GM23338 (cell line): ENCODE measurements at regions not wholly inside any gene's neighbourhood (a gene's known extent, or its start where the extent isn't known, plus 50 kb on each side); places are given as distances from the start of the nearest gene placed in this dataset.

ENCODE experiments used
- CTCF ChIP-seq, 2 experiments: fragments of 200-600 bp in 1 of 2; sonication (generic) in 1 of 2; conservative IDR thresholded peaks; 2 replicates each; pipeline versions ENCODE4 v1.5.1 to v1.6.1; 2016 to 2017; ENCODE audit warnings: antibody characterized with exemption in 2 of 2, low read depth in 2 of 2, mild to moderate bottlenecking in 2 of 2, moderate library complexity in 1 of 2
- EZH2 ChIP-seq: fragments of 200-600 bp; sonication (generic); IDR thresholded peaks from one replicate; pipeline ENCODE4 v1.8.0; 2017; ENCODE audit warnings: antibody characterized with exemption, mild to moderate bottlenecking, low read depth; ENCODE audit not compliant: unreplicated experiment
- EZH2phosphoT487 ChIP-seq: fragments of 200-600 bp; sonication (generic); IDR thresholded peaks from one replicate; pipeline ENCODE4 v1.8.1; 2018; ENCODE audit warnings: antibody characterized with exemption; ENCODE audit not compliant: unreplicated experiment
- JUNB ChIP-seq: IDR thresholded peaks from one replicate; pipeline ENCODE4 v1.6.1; 2016; ENCODE audit warnings: antibody characterized with exemption; ENCODE audit not compliant: unreplicated experiment
- NANOG ChIP-seq: IDR thresholded peaks from 2 replicates; pipeline ENCODE4 v1.6.1; 2016; ENCODE audit warnings: antibody characterized with exemption, borderline replicate concordance
- POLR2AphosphoS5 ChIP-seq: IDR thresholded peaks from 2 replicates; pipeline ENCODE4 v1.6.1; 2016; ENCODE audit warnings: antibody characterized with exemption, low read depth
- ZNF114 ChIP-seq: fragments of 250-450 bp; sonication (Bioruptor Pico); IDR thresholded peaks from 2 replicates; pipeline ENCODE4 v1.5.0; 2020; ENCODE audit warnings: mild to moderate bottlenecking, moderate library complexity
- ZNF331 ChIP-seq: fragments of 250-450 bp; sonication (Bioruptor Pico); IDR thresholded peaks from 2 replicates; pipeline ENCODE4 v1.5.0; 2020; ENCODE audit warnings: low read depth, mild to moderate bottlenecking, moderate library complexity
- TF ChIP-seq, protein P1 (sequence below): IDR thresholded peaks from one replicate; pipeline ENCODE4 v1.6.1; 2018; ENCODE audit warnings: antibody characterized with exemption; ENCODE audit not compliant: unreplicated experiment

GRCh38 chr1:213678348-213678747 lies 309.4 kb upstream of the PROX1 start:
- TF ChIP-seq CTCF (conservative IDR thresholded peaks at IDR 0.05; ENCODE audit: low read depth in 2 of 2): no peak
- no peak for TF ChIP-seq NANOG
- TF ChIP-seq, protein P1, sequence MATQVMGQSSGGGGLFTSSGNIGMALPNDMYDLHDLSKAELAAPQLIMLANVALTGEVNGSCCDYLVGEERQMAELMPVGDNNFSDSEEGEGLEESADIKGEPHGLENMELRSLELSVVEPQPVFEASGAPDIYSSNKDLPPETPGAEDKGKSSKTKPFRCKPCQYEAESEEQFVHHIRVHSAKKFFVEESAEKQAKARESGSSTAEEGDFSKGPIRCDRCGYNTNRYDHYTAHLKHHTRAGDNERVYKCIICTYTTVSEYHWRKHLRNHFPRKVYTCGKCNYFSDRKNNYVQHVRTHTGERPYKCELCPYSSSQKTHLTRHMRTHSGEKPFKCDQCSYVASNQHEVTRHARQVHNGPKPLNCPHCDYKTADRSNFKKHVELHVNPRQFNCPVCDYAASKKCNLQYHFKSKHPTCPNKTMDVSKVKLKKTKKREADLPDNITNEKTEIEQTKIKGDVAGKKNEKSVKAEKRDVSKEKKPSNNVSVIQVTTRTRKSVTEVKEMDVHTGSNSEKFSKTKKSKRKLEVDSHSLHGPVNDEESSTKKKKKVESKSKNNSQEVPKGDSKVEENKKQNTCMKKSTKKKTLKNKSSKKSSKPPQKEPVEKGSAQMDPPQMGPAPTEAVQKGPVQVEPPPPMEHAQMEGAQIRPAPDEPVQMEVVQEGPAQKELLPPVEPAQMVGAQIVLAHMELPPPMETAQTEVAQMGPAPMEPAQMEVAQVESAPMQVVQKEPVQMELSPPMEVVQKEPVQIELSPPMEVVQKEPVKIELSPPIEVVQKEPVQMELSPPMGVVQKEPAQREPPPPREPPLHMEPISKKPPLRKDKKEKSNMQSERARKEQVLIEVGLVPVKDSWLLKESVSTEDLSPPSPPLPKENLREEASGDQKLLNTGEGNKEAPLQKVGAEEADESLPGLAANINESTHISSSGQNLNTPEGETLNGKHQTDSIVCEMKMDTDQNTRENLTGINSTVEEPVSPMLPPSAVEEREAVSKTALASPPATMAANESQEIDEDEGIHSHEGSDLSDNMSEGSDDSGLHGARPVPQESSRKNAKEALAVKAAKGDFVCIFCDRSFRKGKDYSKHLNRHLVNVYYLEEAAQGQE: no peak
- no peak for TF ChIP-seq EZH2
- TF ChIP-seq POLR2AphosphoS5: no peak
- TF ChIP-seq ZNF331 (CRISPR knock-in tag): no peak
- no peak for TF ChIP-seq EZH2phosphoT487
- TF ChIP-seq JUNB: no peak
- TF ChIP-seq ZNF114 (CRISPR knock-in tag): no peak
